ENCODE measurements at regions not wholly inside any gene's neighbourhood (a gene's known extent, or its start where the extent isn't known, plus 50 kb on each side); places are given as distances from the start of the nearest gene placed in this dataset.

DNA sequence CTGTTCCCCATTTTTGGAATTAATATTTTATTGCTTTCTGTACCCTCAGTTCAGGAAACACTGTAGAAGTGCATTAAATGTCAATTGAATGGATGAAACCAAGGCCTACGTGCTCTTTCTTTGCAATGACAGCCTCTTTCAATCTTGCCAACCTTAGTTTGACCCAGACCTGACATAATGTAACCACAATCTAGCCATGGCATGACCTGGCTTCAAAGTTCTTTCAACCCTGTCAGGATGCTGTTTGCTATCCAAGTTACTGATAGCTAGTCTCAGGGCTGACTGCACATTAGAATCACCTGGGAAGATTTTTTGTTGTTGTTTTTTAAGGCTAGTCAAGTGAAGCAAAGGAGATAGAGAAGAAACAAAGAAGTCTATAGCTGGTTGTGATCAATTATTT lies 190.9 kb upstream of the PKDCC start:
- TF ChIP-seq, protein P1, sequence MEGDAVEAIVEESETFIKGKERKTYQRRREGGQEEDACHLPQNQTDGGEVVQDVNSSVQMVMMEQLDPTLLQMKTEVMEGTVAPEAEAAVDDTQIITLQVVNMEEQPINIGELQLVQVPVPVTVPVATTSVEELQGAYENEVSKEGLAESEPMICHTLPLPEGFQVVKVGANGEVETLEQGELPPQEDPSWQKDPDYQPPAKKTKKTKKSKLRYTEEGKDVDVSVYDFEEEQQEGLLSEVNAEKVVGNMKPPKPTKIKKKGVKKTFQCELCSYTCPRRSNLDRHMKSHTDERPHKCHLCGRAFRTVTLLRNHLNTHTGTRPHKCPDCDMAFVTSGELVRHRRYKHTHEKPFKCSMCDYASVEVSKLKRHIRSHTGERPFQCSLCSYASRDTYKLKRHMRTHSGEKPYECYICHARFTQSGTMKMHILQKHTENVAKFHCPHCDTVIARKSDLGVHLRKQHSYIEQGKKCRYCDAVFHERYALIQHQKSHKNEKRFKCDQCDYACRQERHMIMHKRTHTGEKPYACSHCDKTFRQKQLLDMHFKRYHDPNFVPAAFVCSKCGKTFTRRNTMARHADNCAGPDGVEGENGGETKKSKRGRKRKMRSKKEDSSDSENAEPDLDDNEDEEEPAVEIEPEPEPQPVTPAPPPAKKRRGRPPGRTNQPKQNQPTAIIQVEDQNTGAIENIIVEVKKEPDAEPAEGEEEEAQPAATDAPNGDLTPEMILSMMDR (IDR thresholded peaks at IDR 0.05 in 8 of 11, conservative IDR thresholded peaks at IDR 0.05 in 3 of 11) = no peak
- TF ChIP-seq POLR2A (IDR thresholded peaks at IDR 0.05) = no peak
